ENCODE measurements at regions not wholly inside any gene's neighbourhood (a gene's known extent, or its start where the extent isn't known, plus 50 kb on each side); places are given as distances from the start of the nearest gene placed in this dataset.

- intact Hi-C loops (cut with DNase I): no loop called here
- DNase-seq: no peak
- Histone ChIP-seq H3K36me3 (ENCODE audit: insufficient read depth in 1 of 2, low read depth in 1 of 2) (no peaks in the 10 kb centered on the region), H3K4me3 (no peak overlapping the region), H3K9me3 (no peaks in the 10 kb centered on the region), H3K27ac (no peak overlapping the region), H3K27me3 (ENCODE audit: insufficient read depth in 3 of 3, low read length in 2 of 3) (peaks cover 0 to 5% (median 0%) of the 10 kb centered on the region in 3 donors), H3K4me1 (no peaks in the 10 kb centered on the region)
- ATAC-seq: no peak
- WGBS, 3 donors: 77 to 94% (median 80%) methylated on average over 3 of the region's 3 CpGs
- TF ChIP-seq, protein P1, sequence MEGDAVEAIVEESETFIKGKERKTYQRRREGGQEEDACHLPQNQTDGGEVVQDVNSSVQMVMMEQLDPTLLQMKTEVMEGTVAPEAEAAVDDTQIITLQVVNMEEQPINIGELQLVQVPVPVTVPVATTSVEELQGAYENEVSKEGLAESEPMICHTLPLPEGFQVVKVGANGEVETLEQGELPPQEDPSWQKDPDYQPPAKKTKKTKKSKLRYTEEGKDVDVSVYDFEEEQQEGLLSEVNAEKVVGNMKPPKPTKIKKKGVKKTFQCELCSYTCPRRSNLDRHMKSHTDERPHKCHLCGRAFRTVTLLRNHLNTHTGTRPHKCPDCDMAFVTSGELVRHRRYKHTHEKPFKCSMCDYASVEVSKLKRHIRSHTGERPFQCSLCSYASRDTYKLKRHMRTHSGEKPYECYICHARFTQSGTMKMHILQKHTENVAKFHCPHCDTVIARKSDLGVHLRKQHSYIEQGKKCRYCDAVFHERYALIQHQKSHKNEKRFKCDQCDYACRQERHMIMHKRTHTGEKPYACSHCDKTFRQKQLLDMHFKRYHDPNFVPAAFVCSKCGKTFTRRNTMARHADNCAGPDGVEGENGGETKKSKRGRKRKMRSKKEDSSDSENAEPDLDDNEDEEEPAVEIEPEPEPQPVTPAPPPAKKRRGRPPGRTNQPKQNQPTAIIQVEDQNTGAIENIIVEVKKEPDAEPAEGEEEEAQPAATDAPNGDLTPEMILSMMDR (IDR thresholded peaks at IDR 0.05): no peak
Measured at GRCh38 chr13:29698106-29698505, 102.6 kb upstream of the SLC7A1 start.

DNA sequence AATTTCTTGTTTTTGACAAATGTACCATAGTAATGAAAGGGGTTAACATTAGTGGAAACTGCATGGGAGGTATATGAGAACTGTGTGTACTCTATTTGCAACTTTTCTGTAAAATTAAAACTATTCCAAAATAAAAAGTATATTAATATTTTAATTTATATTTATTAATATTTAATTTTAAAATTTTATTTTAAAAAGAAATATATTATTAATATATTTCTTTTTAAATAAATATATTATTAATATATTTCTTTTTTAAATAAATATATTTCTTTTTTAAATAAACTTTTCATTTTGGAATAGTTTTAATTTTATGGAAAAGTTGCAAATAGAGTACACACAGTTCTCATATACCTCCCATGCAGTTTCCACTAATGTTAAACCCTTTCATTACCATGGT is 101.1 kb upstream of the SLC7A1 start:
- TF ChIP-seq, protein P1 (IDR thresholded peaks at IDR 0.05): no peak
- Histone ChIP-seq H3K4me3 (no peak overlapping the region), H3K27me3 (ENCODE audit: insufficient read depth in 3 of 3, low read length in 2 of 3) (peaks cover 0 to 5% (median 0%) of the 10 kb centered on the region in 3 donors), H3K9me3 (no peaks in the 10 kb centered on the region), H3K27ac (no peak overlapping the region), H3K4me1 (no peaks in the 10 kb centered on the region), H3K36me3 (ENCODE audit: insufficient read depth in 1 of 2, low read depth in 1 of 2) (no peaks in the 10 kb centered on the region)
- intact Hi-C loops (cut with DNase I): no loop called here
- DNase-seq: no peak
- no peak for ATAC-seq

- Histone ChIP-seq H3K27me3 (ENCODE audit: insufficient read depth in 3 of 3, low read length in 2 of 3) (peaks cover 0 to 5% (median 0%) of the 10 kb centered on the region in 3 donors), H3K4me1 (no peaks in the 10 kb centered on the region), H3K4me3 (no peak overlapping the region), H3K36me3 (ENCODE audit: insufficient read depth in 1 of 2, low read depth in 1 of 2) (no peaks in the 10 kb centered on the region), H3K9me3 (no peaks in the 10 kb centered on the region), H3K27ac (no peak overlapping the region)
- WGBS, 3 donors: 81 to 85% (median 84%) methylated on average over 13 of the region's 13 CpGs
- intact Hi-C loops (cut with DNase I): no loop called here
- no peak for ATAC-seq
- TF ChIP-seq, protein P1 (IDR thresholded peaks at IDR 0.05): no peak
- DNase-seq: no peak
Measured at GRCh38 chr13:29693275-29693945, 97.9 kb upstream of the SLC7A1 start.

- Histone ChIP-seq H3K4me1 (no peaks in the 10 kb centered on the region), H3K27ac (no peak overlapping the region), H3K36me3 (ENCODE audit: insufficient read depth in 1 of 2, low read depth in 1 of 2) (no peaks in the 10 kb centered on the region), H3K4me3 (no peak overlapping the region), H3K9me3 (no peaks in the 10 kb centered on the region), H3K27me3 (ENCODE audit: insufficient read depth in 3 of 3, low read length in 2 of 3) (no peaks in the 10 kb centered on the region)
- DNase-seq (no peak), ATAC-seq (no peak)
- WGBS, 3 donors: 79 to 82% (median 79%) methylated on average over 3 of the region's 3 CpGs
- TF ChIP-seq, protein P1 (IDR thresholded peaks at IDR 0.05): no peak
- intact Hi-C loops (cut with DNase I): no loop called here
Measured at GRCh38 chr13:29689548-29689947, 94.1 kb upstream of the SLC7A1 start.

DNA sequence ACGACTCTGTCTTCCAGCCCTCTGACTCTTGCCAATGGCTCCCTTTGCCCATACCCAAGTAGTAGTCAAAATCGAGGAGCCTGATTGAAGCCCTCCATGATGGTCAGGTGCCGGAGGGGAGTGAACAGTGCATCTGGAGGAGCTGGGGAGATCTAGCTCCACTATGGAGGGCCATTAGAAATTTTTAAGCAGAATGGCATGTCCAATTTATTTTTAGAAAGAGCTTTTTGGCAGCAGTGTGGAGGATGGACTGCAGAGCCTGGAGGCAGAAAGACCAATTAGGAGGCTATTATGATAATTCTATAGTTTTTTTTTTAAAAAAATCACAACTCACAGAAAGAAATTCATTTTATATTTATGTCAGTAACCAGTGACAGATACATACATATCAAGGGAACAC is 92.7 kb upstream of the SLC7A1 start:
- intact Hi-C loops (cut with DNase I): no loop called here
- TF ChIP-seq, protein P1 (IDR thresholded peaks at IDR 0.05): no peak
- Histone ChIP-seq H3K9me3 (no peaks in the 10 kb centered on the region), H3K27ac (no peak overlapping the region), H3K36me3 (ENCODE audit: insufficient read depth in 1 of 2, low read depth in 1 of 2) (no peaks in the 10 kb centered on the region), H3K4me3 (no peak overlapping the region), H3K4me1 (no peaks in the 10 kb centered on the region), H3K27me3 (ENCODE audit: insufficient read depth in 3 of 3, low read length in 2 of 3) (no peaks in the 10 kb centered on the region)
- 67 to 76% (median 74%) methylated on average over 3 of the region's 3 CpGs for WGBS, 3 donors
- ATAC-seq (no peak), DNase-seq (no peak)

Data from psoas muscle (tissue), 7 donors.